ENCODE measurements at regions not wholly inside any gene's neighbourhood (a gene's known extent, or its start where the extent isn't known, plus 50 kb on each side); places are given as distances from the start of the nearest gene placed in this dataset.

DNA sequence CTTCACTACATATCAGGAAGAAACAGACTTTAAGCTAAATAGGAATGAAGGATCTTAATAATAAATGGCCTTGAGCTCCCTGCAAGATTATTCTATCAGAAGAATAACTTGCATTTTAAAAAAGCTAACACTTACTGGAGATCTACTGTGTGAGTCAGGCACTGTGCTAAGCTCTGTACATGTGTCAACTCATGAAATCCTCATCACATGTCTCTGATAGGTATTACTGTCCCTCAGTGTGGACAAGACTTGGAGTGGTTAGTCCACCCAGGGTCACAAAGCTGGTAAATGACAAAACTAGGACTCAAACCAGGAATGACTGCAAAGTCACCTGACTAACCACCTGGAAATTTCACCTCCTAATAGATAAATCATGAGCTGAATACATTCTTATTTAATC lies 57.1 kb upstream of the KCTD7 start:
- TF ChIP-seq, protein P1, sequence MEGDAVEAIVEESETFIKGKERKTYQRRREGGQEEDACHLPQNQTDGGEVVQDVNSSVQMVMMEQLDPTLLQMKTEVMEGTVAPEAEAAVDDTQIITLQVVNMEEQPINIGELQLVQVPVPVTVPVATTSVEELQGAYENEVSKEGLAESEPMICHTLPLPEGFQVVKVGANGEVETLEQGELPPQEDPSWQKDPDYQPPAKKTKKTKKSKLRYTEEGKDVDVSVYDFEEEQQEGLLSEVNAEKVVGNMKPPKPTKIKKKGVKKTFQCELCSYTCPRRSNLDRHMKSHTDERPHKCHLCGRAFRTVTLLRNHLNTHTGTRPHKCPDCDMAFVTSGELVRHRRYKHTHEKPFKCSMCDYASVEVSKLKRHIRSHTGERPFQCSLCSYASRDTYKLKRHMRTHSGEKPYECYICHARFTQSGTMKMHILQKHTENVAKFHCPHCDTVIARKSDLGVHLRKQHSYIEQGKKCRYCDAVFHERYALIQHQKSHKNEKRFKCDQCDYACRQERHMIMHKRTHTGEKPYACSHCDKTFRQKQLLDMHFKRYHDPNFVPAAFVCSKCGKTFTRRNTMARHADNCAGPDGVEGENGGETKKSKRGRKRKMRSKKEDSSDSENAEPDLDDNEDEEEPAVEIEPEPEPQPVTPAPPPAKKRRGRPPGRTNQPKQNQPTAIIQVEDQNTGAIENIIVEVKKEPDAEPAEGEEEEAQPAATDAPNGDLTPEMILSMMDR (conservative IDR thresholded peaks at IDR 0.05; ENCODE audit: low read depth, low read length), result no peak
- TF ChIP-seq EZH2 (IDR thresholded peaks at IDR 0.05; ENCODE audit: borderline replicate concordance, low read depth, low read length, poor library complexity, severe bottlenecking), result no peak

Measured in A673 (cell line).